ENCODE measurements at regions not wholly inside any gene's neighbourhood (a gene's known extent, or its start where the extent isn't known, plus 50 kb on each side); places are given as distances from the start of the nearest gene placed in this dataset.

GRCh38 chr11:71109586-71109985 is 142.8 kb downstream of the SHANK2 start:
- H3K36me3 Mint-ChIP-seq (ENCODE audit: low read depth) = peaks cover 44% of the 10 kb centered on the region
- no peak for TF ChIP-seq EZH2phosphoT487 (IDR thresholded peaks at IDR 0.05; ENCODE audit: unreplicated experiment)
- no peak for TF ChIP-seq REST (IDR thresholded peaks at IDR 0.05; ENCODE audit: unreplicated experiment)
- TF ChIP-seq STAT1 (IDR thresholded peaks at IDR 0.05; ENCODE audit: unreplicated experiment) = no peak
- no peak for TF ChIP-seq EZH2 (IDR thresholded peaks at IDR 0.05; ENCODE audit: low read depth, unreplicated experiment)
- no peak for TF ChIP-seq ZNF462 (CRISPR knock-in tag; IDR thresholded peaks at IDR 0.05)
- TF ChIP-seq ZNF114 (CRISPR knock-in tag; IDR thresholded peaks at IDR 0.05) = no peak
- TF ChIP-seq NANOG (IDR thresholded peaks at IDR 0.05; ENCODE audit: borderline replicate concordance) = no peak
- no peak for TF ChIP-seq ETS1 (IDR thresholded peaks at IDR 0.05)
- TF ChIP-seq JUNB (IDR thresholded peaks at IDR 0.05; ENCODE audit: unreplicated experiment) = no peak
- no peak for TF ChIP-seq CTCF (conservative IDR thresholded peaks at IDR 0.05; ENCODE audit: low read depth in 2 of 2)
- TF ChIP-seq ZNF331 (CRISPR knock-in tag; IDR thresholded peaks at IDR 0.05; ENCODE audit: low read depth) = no peak
- TF ChIP-seq CREB1 (CRISPR knock-in tag; IDR thresholded peaks at IDR 0.05; ENCODE audit: low read depth) = no peak
- no peak for TF ChIP-seq POLR2AphosphoS5 (IDR thresholded peaks at IDR 0.05; ENCODE audit: low read depth)

More at GRCh38 chr11:71109586-71109985, 142.8 kb downstream of the SHANK2 start:
- H3K4me2 ChIP-seq = no peak overlapping the region
- no peaks in the 10 kb centered on the region for H3K36me3 ChIP-seq (ENCODE audit: insufficient read depth)
- H2AFZ ChIP-seq = no peak overlapping the region
- H3K27me3 ChIP-seq (ENCODE audit: insufficient read depth) = no peaks in the 10 kb centered on the region
- H4K20me1 ChIP-seq (replicated peaks; ENCODE audit: insufficient read depth) = peaks cover 6% of the 10 kb centered on the region; the same call in 1 of the 2 replicates
- Mint-ChIP-seq H3K4me3 (no peak overlapping the region), H3K4me1 (peaks cover 25% of the 10 kb centered on the region), H3K9me3 (no peaks in the 10 kb centered on the region), H3K27me3 (ENCODE audit: insufficient read depth, low read depth, poor library complexity) (peaks cover 7% of the 10 kb centered on the region), H3K27ac (no peak overlapping the region)
- no peak overlapping the region for H3K27ac ChIP-seq (ENCODE audit: low read depth)
- H3F3A ChIP-seq (replicated peaks; ENCODE audit: low read depth) = no peaks in the 10 kb centered on the region
- H3K79me2 ChIP-seq (replicated peaks; ENCODE audit: insufficient read depth) = no peaks in the 10 kb centered on the region
- no peak for DNase-seq (ENCODE audit: low spot score)
- no peak for ATAC-seq
- H3K4me1 ChIP-seq (ENCODE audit: insufficient read depth) = no peaks in the 10 kb centered on the region
- no peak overlapping the region for H3K4me3 ChIP-seq
- no peaks in the 10 kb centered on the region for H3K9me2 ChIP-seq (ENCODE audit: insufficient read depth)
